Suprapubic skin (tissue), 4 donors: ENCODE measurements at regions not wholly inside any gene's neighbourhood (a gene's known extent, or its start where the extent isn't known, plus 50 kb on each side); places are given as distances from the start of the nearest gene placed in this dataset.

Experiments
- POLR2A ChIP-seq, 2 donors: fragments of 450-650 bp; IDR thresholded peaks; one replicate each; pipeline ENCODE4 v1.6.1; 2017; ENCODE audit warnings: antibody characterized with exemption in 2 of 2, mild to moderate bottlenecking in 2 of 2, moderate library complexity in 2 of 2
- POLR2AphosphoS5 ChIP-seq, 3 donors: sonication (generic); formaldehyde crosslinking; IDR thresholded peaks; one replicate each; pipeline ENCODE4 v1.6.1; 2017; ENCODE audit warnings: antibody characterized with exemption in 3 of 3
- TF ChIP-seq, protein P1 (sequence below), 2 donors: fragments of 200-600 bp in 1 of 2; fragments of 450-650 bp in 1 of 2; sonication (generic) in 1 of 2; IDR thresholded peaks; one replicate each; pipeline ENCODE4 v1.5.1; 2016 to 2019; ENCODE audit warnings: antibody characterized with exemption in 2 of 2, mild to moderate bottlenecking in 1 of 2, moderate library complexity in 1 of 2

DNA sequence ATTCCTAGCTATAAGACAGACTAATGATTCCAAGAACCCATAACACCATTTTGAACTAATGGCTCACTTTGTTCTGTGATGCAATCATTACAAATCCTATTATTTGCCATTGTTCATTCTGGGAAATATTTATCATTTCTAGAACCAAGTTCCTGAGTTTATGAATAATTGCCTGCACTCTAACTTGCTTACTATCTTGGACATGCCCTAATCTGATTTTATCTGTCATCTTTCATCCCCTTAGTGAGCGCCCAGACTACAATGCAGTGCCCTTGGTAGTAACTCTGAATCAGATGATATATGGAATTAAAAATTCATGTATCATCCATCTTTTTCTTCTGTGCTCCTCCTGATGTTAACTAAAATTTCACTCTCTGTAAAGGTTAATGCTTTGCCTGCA, 703.1 kb upstream of the MDGA2 start:
- TF ChIP-seq POLR2A (IDR thresholded peaks at IDR 0.05) (no peak), POLR2AphosphoS5 (IDR thresholded peaks at IDR 0.05) (no peak)
- TF ChIP-seq, protein P1, sequence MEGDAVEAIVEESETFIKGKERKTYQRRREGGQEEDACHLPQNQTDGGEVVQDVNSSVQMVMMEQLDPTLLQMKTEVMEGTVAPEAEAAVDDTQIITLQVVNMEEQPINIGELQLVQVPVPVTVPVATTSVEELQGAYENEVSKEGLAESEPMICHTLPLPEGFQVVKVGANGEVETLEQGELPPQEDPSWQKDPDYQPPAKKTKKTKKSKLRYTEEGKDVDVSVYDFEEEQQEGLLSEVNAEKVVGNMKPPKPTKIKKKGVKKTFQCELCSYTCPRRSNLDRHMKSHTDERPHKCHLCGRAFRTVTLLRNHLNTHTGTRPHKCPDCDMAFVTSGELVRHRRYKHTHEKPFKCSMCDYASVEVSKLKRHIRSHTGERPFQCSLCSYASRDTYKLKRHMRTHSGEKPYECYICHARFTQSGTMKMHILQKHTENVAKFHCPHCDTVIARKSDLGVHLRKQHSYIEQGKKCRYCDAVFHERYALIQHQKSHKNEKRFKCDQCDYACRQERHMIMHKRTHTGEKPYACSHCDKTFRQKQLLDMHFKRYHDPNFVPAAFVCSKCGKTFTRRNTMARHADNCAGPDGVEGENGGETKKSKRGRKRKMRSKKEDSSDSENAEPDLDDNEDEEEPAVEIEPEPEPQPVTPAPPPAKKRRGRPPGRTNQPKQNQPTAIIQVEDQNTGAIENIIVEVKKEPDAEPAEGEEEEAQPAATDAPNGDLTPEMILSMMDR (IDR thresholded peaks at IDR 0.05), result no peak
